EH (cell line): ENCODE measurements at regions not wholly inside any gene's neighbourhood (a gene's known extent, or its start where the extent isn't known, plus 50 kb on each side); places are given as distances from the start of the nearest gene placed in this dataset.
"Not testable (repeated sequence)": the region's sequence is repeated elsewhere in the genome, so short reads cannot be mapped to it uniquely, and the experiment has no call there.

ENCODE experiments used
- DNase-seq: peaks from one replicate; pipeline ENCODE4 v3.0.0-alpha.2; 2015; ENCODE audit warnings: low read depth

GRCh38 chr4:43089730-43090129 is 197.2 kb downstream of the GRXCR1 start:
- no peak for DNase-seq

- DNase-seq: no peak
Observed at GRCh38 chr4:43103048-43103447, 210.5 kb downstream of the GRXCR1 start.

- DNase-seq: no peak
Observed at GRCh38 chr4:43112139-43112538, 219.6 kb downstream of the GRXCR1 start.

- DNase-seq: no peak
Observed at GRCh38 chr4:43113196-43113595, 220.7 kb downstream of the GRXCR1 start.

GRCh38 chr4:43126595-43126994 is 234.1 kb downstream of the GRXCR1 start:
- DNase-seq: no peak

GRCh38 chr4:43130228-43131021 is 237.9 kb downstream of the GRXCR1 start:
- no peak for DNase-seq

GRCh38 chr4:43132010-43132582 is 239.6 kb downstream of the GRXCR1 start:
- DNase-seq: peak; percentile 7

GRCh38 chr4:43133566-43133965 is 241.1 kb downstream of the GRXCR1 start:
- no peak for DNase-seq

- DNase-seq: no peak
Observed at GRCh38 chr4:43136752-43137151, 244.2 kb downstream of the GRXCR1 start.

GRCh38 chr4:43146198-43146597 is 253.7 kb downstream of the GRXCR1 start:
- DNase-seq: no peak

GRCh38 chr4:43148481-43148880 is 256.0 kb downstream of the GRXCR1 start:
- DNase-seq: no peak

GRCh38 chr4:43163101-43163792 is 270.7 kb downstream of the GRXCR1 start:
- no peak for DNase-seq

GRCh38 chr4:43189741-43190140 is 297.2 kb downstream of the GRXCR1 start:
- DNase-seq: no peak

GRCh38 chr4:43212576-43212975 is 320.1 kb downstream of the GRXCR1 start:
- not testable (repeated sequence) for DNase-seq

- DNase-seq: no peak
Observed at GRCh38 chr4:43223820-43224219, 331.3 kb downstream of the GRXCR1 start.

- no peak for DNase-seq
Observed at GRCh38 chr4:43224559-43224958, 332.0 kb downstream of the GRXCR1 start.

GRCh38 chr4:43233321-43233720 is 340.8 kb downstream of the GRXCR1 start:
- no peak for DNase-seq

- no peak for DNase-seq
Observed at GRCh38 chr4:43234626-43235415, 342.3 kb downstream of the GRXCR1 start.

GRCh38 chr4:43238008-43238407 is 345.5 kb downstream of the GRXCR1 start:
- DNase-seq: no peak

GRCh38 chr4:43238585-43238984 is 346.1 kb downstream of the GRXCR1 start:
- no peak for DNase-seq

GRCh38 chr4:43241104-43241503 is 348.6 kb downstream of the GRXCR1 start:
- DNase-seq: no peak

GRCh38 chr4:43242606-43243005 is 350.1 kb downstream of the GRXCR1 start:
- DNase-seq: no peak
